ENCODE measurements at regions not wholly inside any gene's neighbourhood (a gene's known extent, or its start where the extent isn't known, plus 50 kb on each side); places are given as distances from the start of the nearest gene placed in this dataset.

GRCh38 chr5:156188016-156188415, 138.9 kb upstream of the SGCD start:
- no peaks in the 10 kb centered on the region for H3K4me1 ChIP-seq (ENCODE audit: control insufficient read depth in 3 of 3, insufficient read depth in 3 of 3, low read length in 3 of 3)
- no peaks in the 10 kb centered on the region for H3K9me3 ChIP-seq (ENCODE audit: control insufficient read depth in 3 of 3, low read length in 3 of 3)
- no peaks in the 10 kb centered on the region for H3K36me3 ChIP-seq (ENCODE audit: control insufficient read depth in 3 of 3, insufficient read depth in 3 of 3, low read length in 3 of 3)
- H3K4me3 ChIP-seq (ENCODE audit: low read length in 3 of 3), result no peak overlapping the region
- H3K27me3 ChIP-seq (ENCODE audit: control insufficient read depth in 3 of 3, insufficient read depth in 3 of 3, low read length in 3 of 3), result no peaks in the 10 kb centered on the region
- H3K27ac ChIP-seq (ENCODE audit: low read depth, low read length), result no peak overlapping the region
- H3K9ac ChIP-seq (ENCODE audit: low read depth in 1 of 3, low read length in 3 of 3), result no peak overlapping the region

DNA sequence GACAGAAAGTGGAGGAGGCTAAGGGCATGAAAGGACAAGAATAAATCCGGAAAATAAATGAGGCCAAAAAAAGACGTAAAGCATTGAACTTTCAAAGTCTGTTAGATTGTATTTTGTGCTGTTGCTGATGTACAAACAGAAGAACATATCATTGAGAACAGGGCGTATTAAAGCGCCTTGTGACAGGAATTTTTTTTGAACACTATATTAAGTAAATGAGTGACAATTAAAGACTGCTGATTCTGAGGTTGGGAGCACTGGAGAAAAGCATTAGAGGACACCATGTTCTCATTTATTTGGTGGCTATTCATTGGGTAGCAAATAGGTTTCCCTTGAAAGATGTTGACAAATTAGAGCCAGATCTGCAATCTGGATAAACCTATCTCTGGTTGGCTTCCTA, 137.3 kb upstream of the SGCD start:
- H3K27ac ChIP-seq (ENCODE audit: low read depth, low read length), result no peak overlapping the region
- H3K9me3 ChIP-seq (ENCODE audit: control insufficient read depth in 3 of 3, low read length in 3 of 3), result no peaks in the 10 kb centered on the region
- H3K9ac ChIP-seq (ENCODE audit: low read depth in 1 of 3, low read length in 3 of 3), result no peak overlapping the region
- no peak overlapping the region for H3K4me3 ChIP-seq (ENCODE audit: low read length in 3 of 3)
- no peaks in the 10 kb centered on the region for H3K27me3 ChIP-seq (ENCODE audit: control insufficient read depth in 3 of 3, insufficient read depth in 3 of 3, low read length in 3 of 3)
- H3K4me1 ChIP-seq (ENCODE audit: control insufficient read depth in 3 of 3, insufficient read depth in 3 of 3, low read length in 3 of 3), result no peaks in the 10 kb centered on the region
- H3K36me3 ChIP-seq (ENCODE audit: control insufficient read depth in 3 of 3, insufficient read depth in 3 of 3, low read length in 3 of 3), result no peaks in the 10 kb centered on the region

- Histone ChIP-seq H3K9ac (ENCODE audit: low read depth in 1 of 3, low read length in 3 of 3) (no peak overlapping the region), H3K4me1 (ENCODE audit: control insufficient read depth in 3 of 3, insufficient read depth in 3 of 3, low read length in 3 of 3) (no peaks in the 10 kb centered on the region), H3K9me3 (ENCODE audit: control insufficient read depth in 3 of 3, low read length in 3 of 3) (no peaks in the 10 kb centered on the region), H3K36me3 (ENCODE audit: control insufficient read depth in 3 of 3, insufficient read depth in 3 of 3, low read length in 3 of 3) (no peaks in the 10 kb centered on the region), H3K27ac (ENCODE audit: low read depth, low read length) (no peak overlapping the region), H3K4me3 (ENCODE audit: low read length in 3 of 3) (no peak overlapping the region), H3K27me3 (ENCODE audit: control insufficient read depth in 3 of 3, insufficient read depth in 3 of 3, low read length in 3 of 3) (no peaks in the 10 kb centered on the region)
These were observed 135.4 kb upstream of the SGCD start for GRCh38 chr5:156191547-156191946.

DNA sequence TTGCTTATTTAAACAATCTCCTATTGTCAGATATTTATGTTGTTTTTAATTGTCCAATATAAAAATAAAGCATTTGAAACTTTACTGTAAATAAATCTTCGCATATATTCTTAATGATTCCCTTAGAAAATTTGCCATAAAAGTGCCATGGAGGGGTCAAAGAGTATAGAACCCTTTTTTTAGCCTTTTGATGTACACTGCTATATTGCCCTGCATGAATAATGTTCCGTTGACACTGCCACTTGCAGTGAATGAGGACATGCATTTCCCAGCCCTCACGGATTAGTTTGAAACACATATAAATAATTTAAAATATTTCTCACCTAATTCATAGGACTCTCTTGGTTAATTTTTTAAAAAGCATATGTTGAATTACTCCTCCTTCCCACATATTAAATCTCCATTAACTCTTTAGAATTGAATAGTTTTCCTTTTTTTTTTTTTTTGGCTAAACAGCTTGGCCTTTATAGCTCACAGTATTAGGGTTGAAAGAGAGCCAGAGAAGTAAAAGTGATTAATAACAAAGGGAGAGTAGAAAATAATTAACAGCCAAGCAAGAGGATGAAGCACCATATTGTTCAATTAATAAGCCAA, 129.8 kb upstream of the SGCD start:
- no peaks in the 10 kb centered on the region for H3K27me3 ChIP-seq (ENCODE audit: control insufficient read depth in 3 of 3, insufficient read depth in 3 of 3, low read length in 3 of 3)
- no peaks in the 10 kb centered on the region for H3K4me1 ChIP-seq (ENCODE audit: control insufficient read depth in 3 of 3, insufficient read depth in 3 of 3, low read length in 3 of 3)
- no peaks in the 10 kb centered on the region for H3K9me3 ChIP-seq (ENCODE audit: control insufficient read depth in 3 of 3, low read length in 3 of 3)
- no peaks in the 10 kb centered on the region for H3K36me3 ChIP-seq (ENCODE audit: control insufficient read depth in 3 of 3, insufficient read depth in 3 of 3, low read length in 3 of 3)
- no peak overlapping the region for H3K27ac ChIP-seq (ENCODE audit: low read depth, low read length)
- H3K9ac ChIP-seq (ENCODE audit: low read depth in 1 of 3, low read length in 3 of 3), result no peak overlapping the region
- no peak overlapping the region for H3K4me3 ChIP-seq (ENCODE audit: low read length in 3 of 3)

- H3K27me3 ChIP-seq (ENCODE audit: control insufficient read depth in 3 of 3, insufficient read depth in 3 of 3, low read length in 3 of 3), result no peaks in the 10 kb centered on the region
- H3K9ac ChIP-seq (ENCODE audit: low read depth in 1 of 3, low read length in 3 of 3), result no peak overlapping the region
- no peaks in the 10 kb centered on the region for H3K9me3 ChIP-seq (ENCODE audit: control insufficient read depth in 3 of 3, low read length in 3 of 3)
- no peak overlapping the region for H3K27ac ChIP-seq (ENCODE audit: low read depth, low read length)
- H3K36me3 ChIP-seq (ENCODE audit: control insufficient read depth in 3 of 3, insufficient read depth in 3 of 3, low read length in 3 of 3), result no peaks in the 10 kb centered on the region
- H3K4me3 ChIP-seq (ENCODE audit: low read length in 3 of 3), result no peak overlapping the region
- no peaks in the 10 kb centered on the region for H3K4me1 ChIP-seq (ENCODE audit: control insufficient read depth in 3 of 3, insufficient read depth in 3 of 3, low read length in 3 of 3)
These were observed 127.9 kb upstream of the SGCD start for GRCh38 chr5:156199045-156199444.

- Histone ChIP-seq H3K4me3 (ENCODE audit: low read length in 3 of 3) (no peak overlapping the region), H3K9ac (ENCODE audit: low read depth in 1 of 3, low read length in 3 of 3) (no peak overlapping the region), H3K9me3 (ENCODE audit: control insufficient read depth in 3 of 3, low read length in 3 of 3) (no peaks in the 10 kb centered on the region), H3K36me3 (ENCODE audit: control insufficient read depth in 3 of 3, insufficient read depth in 3 of 3, low read length in 3 of 3) (no peaks in the 10 kb centered on the region), H3K27ac (ENCODE audit: low read depth, low read length) (no peak overlapping the region), H3K4me1 (ENCODE audit: control insufficient read depth in 3 of 3, insufficient read depth in 3 of 3, low read length in 3 of 3) (no peaks in the 10 kb centered on the region), H3K27me3 (ENCODE audit: control insufficient read depth in 3 of 3, insufficient read depth in 3 of 3, low read length in 3 of 3) (no peaks in the 10 kb centered on the region)
These were observed 125.8 kb upstream of the SGCD start for GRCh38 chr5:156200938-156201787.

GRCh38 chr5:156201788-156202403, 125.1 kb upstream of the SGCD start:
- Histone ChIP-seq H3K27me3 (ENCODE audit: control insufficient read depth in 3 of 3, insufficient read depth in 3 of 3, low read length in 3 of 3) (no peaks in the 10 kb centered on the region), H3K27ac (ENCODE audit: low read depth, low read length) (no peak overlapping the region), H3K36me3 (ENCODE audit: control insufficient read depth in 3 of 3, insufficient read depth in 3 of 3, low read length in 3 of 3) (no peaks in the 10 kb centered on the region), H3K4me3 (ENCODE audit: low read length in 3 of 3) (no peak overlapping the region), H3K9ac (ENCODE audit: low read depth in 1 of 3, low read length in 3 of 3) (no peak overlapping the region), H3K4me1 (ENCODE audit: control insufficient read depth in 3 of 3, insufficient read depth in 3 of 3, low read length in 3 of 3) (no peaks in the 10 kb centered on the region), H3K9me3 (ENCODE audit: control insufficient read depth in 3 of 3, low read length in 3 of 3) (no peaks in the 10 kb centered on the region)

- no peaks in the 10 kb centered on the region for H3K4me1 ChIP-seq (ENCODE audit: control insufficient read depth in 3 of 3, insufficient read depth in 3 of 3, low read length in 3 of 3)
- H3K36me3 ChIP-seq (ENCODE audit: control insufficient read depth in 3 of 3, insufficient read depth in 3 of 3, low read length in 3 of 3), result no peaks in the 10 kb centered on the region
- no peak overlapping the region for H3K9ac ChIP-seq (ENCODE audit: low read depth in 1 of 3, low read length in 3 of 3)
- no peak overlapping the region for H3K4me3 ChIP-seq (ENCODE audit: low read length in 3 of 3)
- H3K27ac ChIP-seq (ENCODE audit: low read depth, low read length), result no peak overlapping the region
- H3K9me3 ChIP-seq (ENCODE audit: control insufficient read depth in 3 of 3, low read length in 3 of 3), result no peaks in the 10 kb centered on the region
- H3K27me3 ChIP-seq (ENCODE audit: control insufficient read depth in 3 of 3, insufficient read depth in 3 of 3, low read length in 3 of 3), result no peaks in the 10 kb centered on the region
These were observed 118.7 kb upstream of the SGCD start for GRCh38 chr5:156208271-156208670.

DNA sequence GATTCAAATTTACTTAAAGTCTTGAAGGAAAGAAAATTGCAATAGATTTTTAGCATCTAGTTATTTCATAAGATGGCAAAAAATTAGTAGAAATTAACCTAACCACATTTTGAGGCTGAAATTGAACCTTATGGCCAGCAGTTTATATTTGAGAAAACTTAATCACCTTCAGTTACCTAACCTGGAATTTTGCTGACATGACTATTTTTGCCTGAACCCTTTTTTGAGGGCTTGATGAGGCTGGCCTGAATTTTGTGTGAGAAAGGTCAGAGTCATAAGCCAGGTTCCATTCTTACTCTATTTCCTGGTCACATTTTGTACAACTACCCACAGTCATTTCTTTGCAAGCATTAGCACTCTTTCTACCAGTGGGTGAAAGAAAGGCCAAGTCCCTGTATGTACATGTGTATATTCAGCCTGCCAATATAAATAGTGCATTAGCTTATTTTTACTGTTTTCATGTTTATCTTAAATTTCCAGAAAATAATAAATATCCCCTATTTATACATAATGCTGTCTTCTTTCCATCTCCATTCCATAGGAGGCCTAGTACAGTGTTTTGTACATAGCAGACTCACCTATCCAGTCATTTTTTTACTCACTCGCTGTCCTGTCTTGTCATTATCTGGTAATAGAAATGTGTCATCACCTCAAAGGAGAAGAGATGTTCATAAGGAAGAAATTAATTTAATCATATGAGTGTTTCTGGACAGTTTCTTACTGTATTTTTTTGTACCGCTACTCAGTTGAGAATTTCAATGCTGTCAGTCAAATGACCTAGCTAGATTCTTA, 108.4 kb upstream of the SGCD start:
- peak overlapping the region; percentile 70 for H3K27ac ChIP-seq (ENCODE audit: low read depth, low read length)

More for the DNA sequence above, 108.4 kb upstream of the SGCD start:
- Histone ChIP-seq H3K9ac (ENCODE audit: low read depth in 1 of 3, low read length in 3 of 3) (no peak overlapping the region), H3K9me3 (ENCODE audit: control insufficient read depth in 3 of 3, low read length in 3 of 3) (peaks cover 0 to 3% (median 0%) of the 10 kb centered on the region in 3 donors), H3K4me3 (ENCODE audit: low read length in 3 of 3) (no peak overlapping the region), H3K27me3 (ENCODE audit: control insufficient read depth in 3 of 3, insufficient read depth in 3 of 3, low read length in 3 of 3) (no peaks in the 10 kb centered on the region), H3K4me1 (ENCODE audit: control insufficient read depth in 3 of 3, insufficient read depth in 3 of 3, low read length in 3 of 3) (peaks cover 2 to 6% (median 3%) of the 10 kb centered on the region in 3 donors), H3K36me3 (ENCODE audit: control insufficient read depth in 3 of 3, insufficient read depth in 3 of 3, low read length in 3 of 3) (no peaks in the 10 kb centered on the region)

Measured in skeletal muscle tissue (tissue), 3 donors.